HG02571 (cell line): ENCODE measurements at regions not wholly inside any gene's neighbourhood (a gene's known extent, or its start where the extent isn't known, plus 50 kb on each side); places are given as distances from the start of the nearest gene placed in this dataset.

ENCODE experiments used
- ATAC-seq: cut with Tn5 transposase; IDR thresholded peaks from one replicate; pipeline ENCODE4 v1.9.1; 2021; ENCODE audit warnings: mild to moderate bottlenecking, moderate library complexity; ENCODE audit not compliant: unreplicated experiment

GRCh38 chr2:104582471-104582870 lies 271.4 kb upstream of the POU3F3 start:
- no peak for ATAC-seq

GRCh38 chr2:104583811-104584210 lies 270.1 kb upstream of the POU3F3 start:
- no peak for ATAC-seq

GRCh38 chr2:104584393-104584792 lies 269.5 kb upstream of the POU3F3 start:
- no peak for ATAC-seq

GRCh38 chr2:104595576-104595975 lies 258.3 kb upstream of the POU3F3 start:
- ATAC-seq: no peak

- no peak for ATAC-seq
These were observed 256.0 kb upstream of the POU3F3 start for GRCh38 chr2:104597942-104598341.

- ATAC-seq: no peak
These were observed 255.3 kb upstream of the POU3F3 start for GRCh38 chr2:104598636-104599035.

- ATAC-seq: no peak
These were observed 254.0 kb upstream of the POU3F3 start for GRCh38 chr2:104599787-104600510.

GRCh38 chr2:104606056-104606455 lies 247.9 kb upstream of the POU3F3 start:
- ATAC-seq: no peak

- ATAC-seq: no peak
These were observed 237.1 kb upstream of the POU3F3 start for GRCh38 chr2:104616856-104617255.

GRCh38 chr2:104620801-104621200 lies 233.1 kb upstream of the POU3F3 start:
- ATAC-seq: no peak

GRCh38 chr2:104635608-104636007 lies 218.3 kb upstream of the POU3F3 start:
- no peak for ATAC-seq

GRCh38 chr2:104638190-104638858 lies 215.6 kb upstream of the POU3F3 start:
- no peak for ATAC-seq

- no peak for ATAC-seq
These were observed 215.1 kb upstream of the POU3F3 start for GRCh38 chr2:104638859-104639202.

- ATAC-seq: no peak
These were observed 212.1 kb upstream of the POU3F3 start for GRCh38 chr2:104641786-104642185.

GRCh38 chr2:104648376-104648775 lies 205.5 kb upstream of the POU3F3 start:
- no peak for ATAC-seq

- no peak for ATAC-seq
These were observed 204.0 kb upstream of the POU3F3 start for GRCh38 chr2:104649866-104650265.

- ATAC-seq: no peak
These were observed 203.4 kb upstream of the POU3F3 start for GRCh38 chr2:104650405-104650996.

GRCh38 chr2:104654811-104655210 lies 199.1 kb upstream of the POU3F3 start:
- no peak for ATAC-seq

- no peak for ATAC-seq
These were observed 197.2 kb upstream of the POU3F3 start for GRCh38 chr2:104656571-104657163.

- no peak for ATAC-seq
These were observed 195.6 kb upstream of the POU3F3 start for GRCh38 chr2:104658144-104658835.

GRCh38 chr2:104658904-104659591 lies 194.9 kb upstream of the POU3F3 start:
- no peak for ATAC-seq
